ENCODE measurements at regions not wholly inside any gene's neighbourhood (a gene's known extent, or its start where the extent isn't known, plus 50 kb on each side); places are given as distances from the start of the nearest gene placed in this dataset.

DNA sequence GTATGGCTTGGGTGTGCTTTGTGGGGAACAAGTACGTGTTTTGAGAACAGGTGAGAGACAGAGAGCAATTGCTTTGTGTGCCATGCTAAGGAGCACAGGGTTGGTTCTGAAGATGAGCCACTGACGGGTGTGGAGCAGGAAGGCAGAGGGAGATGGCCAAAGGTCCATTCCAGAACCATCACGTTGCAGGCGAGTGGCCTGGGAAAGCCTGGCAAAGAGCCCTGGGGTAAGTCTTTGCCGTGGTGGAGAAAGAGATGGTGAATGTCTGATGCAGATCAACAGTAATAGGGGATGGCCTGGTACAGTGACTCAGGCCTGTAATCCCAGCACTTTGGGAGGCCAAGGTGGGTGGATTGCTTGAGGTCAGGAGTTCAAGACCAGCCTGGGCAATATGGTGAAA is 93.5 kb upstream of the ZNF521 start:
- POLR2A ChIA-PET, result no interaction called here
- no peak for ATAC-seq
- H3K9ac ChIP-seq (ENCODE audit: low read length), result no peak overlapping the region
- no peaks in the 10 kb centered on the region for H3K79me2 ChIP-seq (ENCODE audit: insufficient read depth, low read length)
- no peak overlapping the region for H2AFZ ChIP-seq (ENCODE audit: low read depth, low read length, poor library complexity, severe bottlenecking)
- CTCF ChIA-PET, result no interaction called here
- BruUV-seq (replicated peaks), result no TSS peak
- no peak for DNase-seq (ENCODE audit: low read depth, low spot score)
- RAD21 ChIA-PET (ENCODE audit: low non-redundant PET in 1 of 2, low total read pairs in 2 of 2, uncharacterized antibody in 2 of 2, unreplicated experiment in 2 of 2), result no interaction called here
- peaks cover 0 to 4% of the 10 kb centered on the region in 2 experiments; a peak in 1 of 4 replicates for H3K9me3 ChIP-seq (ENCODE audit: control insufficient read depth in 1 of 2, insufficient read depth in 1 of 2, low read depth in 1 of 2, low read length in 2 of 2)
- no peak overlapping the region for H3K4me3 ChIP-seq (replicated peaks in 1 of 2; ENCODE audit: low read depth in 1 of 2, low read length in 2 of 2)
- H3K27me3 ChIP-seq (ENCODE audit: insufficient read depth, low read length), result no peaks in the 10 kb centered on the region
- H4K20me1 ChIP-seq (ENCODE audit: insufficient read depth), result no peaks in the 10 kb centered on the region
- TF ChIP-seq SP1 (IDR thresholded peaks at IDR 0.05; ENCODE audit: low read depth) (no peak), CBX3 (IDR thresholded peaks at IDR 0.05; ENCODE audit: low read depth) (no peak), ZFX (IDR thresholded peaks at IDR 0.05) (no peak), CEBPB (IDR thresholded peaks at IDR 0.05; ENCODE audit: low read depth) (no peak), EGR1 (IDR thresholded peaks at IDR 0.05; ENCODE audit: low read depth) (no peak), TCF7L2 (IDR thresholded peaks at IDR 0.05; ENCODE audit: borderline replicate concordance, extremely low read depth, insufficient read depth, insufficient read length) (no peak), RAD21 (IDR thresholded peaks at IDR 0.05; ENCODE audit: low read depth) (no peak), POLR2A (IDR thresholded peaks at IDR 0.05; ENCODE audit: borderline replicate concordance, extremely low read depth, insufficient read depth, insufficient read length) (no peak), EZH2phosphoT487 (IDR thresholded peaks at IDR 0.05; ENCODE audit: borderline replicate concordance) (no peak), SIN3A (IDR thresholded peaks at IDR 0.05; ENCODE audit: low read depth) (no peak), EZH2 (IDR thresholded peaks at IDR 0.05) (no peak), ZNF274 (IDR thresholded peaks at IDR 0.05; ENCODE audit: low read depth, low read length) (no peak)
- TF ChIP-seq, protein P1, sequence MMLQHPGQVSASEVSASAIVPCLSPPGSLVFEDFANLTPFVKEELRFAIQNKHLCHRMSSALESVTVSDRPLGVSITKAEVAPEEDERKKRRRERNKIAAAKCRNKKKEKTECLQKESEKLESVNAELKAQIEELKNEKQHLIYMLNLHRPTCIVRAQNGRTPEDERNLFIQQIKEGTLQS (IDR thresholded peaks at IDR 0.05), result no peak
- no peaks in the 10 kb centered on the region for H3K9me2 ChIP-seq (ENCODE audit: insufficient read depth)
- no peak overlapping the region for H3K4me2 ChIP-seq (ENCODE audit: low read length)
- intact Hi-C loops (cut with micrococcal nuclease), result no loop called here
- H3K27ac ChIP-seq (ENCODE audit: low read depth, low read length), result no peak overlapping the region
- no peaks in the 10 kb centered on the region for H3K4me1 ChIP-seq (ENCODE audit: control insufficient read depth in 1 of 2, insufficient read depth in 2 of 2, low read length in 2 of 2)
- H3K36me3 ChIP-seq (ENCODE audit: control insufficient read depth in 1 of 2, insufficient read depth in 2 of 2, low read length in 2 of 2), result no peaks in the 10 kb centered on the region

DNA sequence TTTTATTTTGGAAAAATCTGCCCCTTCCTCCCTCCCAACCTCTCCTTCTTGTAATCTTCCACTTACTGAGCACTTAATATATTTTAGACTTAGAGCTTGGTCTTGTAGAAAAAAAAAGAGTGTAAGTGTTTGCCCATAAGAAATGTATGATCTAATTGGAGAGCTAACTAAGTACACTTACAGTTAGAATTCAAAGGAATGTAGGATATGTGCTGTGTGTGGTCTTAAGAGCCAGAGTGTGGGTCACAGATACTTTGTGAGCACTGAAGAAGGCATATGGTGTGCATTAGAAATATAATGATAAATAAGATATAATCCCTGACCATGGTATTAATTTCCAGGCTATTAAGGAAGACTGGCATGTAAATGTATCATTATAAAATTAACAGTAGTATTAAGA is 91.8 kb upstream of the ZNF521 start:
- H3K9me3 ChIP-seq (ENCODE audit: control insufficient read depth in 1 of 2, insufficient read depth in 1 of 2, low read depth in 1 of 2, low read length in 2 of 2), result peaks cover 0 to 4% of the 10 kb centered on the region in 2 experiments; a peak in 1 of 4 replicates
- no peaks in the 10 kb centered on the region for H4K20me1 ChIP-seq (ENCODE audit: insufficient read depth)
- ChIA-PET CTCF (no interaction called here), RAD21 (ENCODE audit: low non-redundant PET in 1 of 2, low total read pairs in 2 of 2, uncharacterized antibody in 2 of 2, unreplicated experiment in 2 of 2) (no interaction called here), POLR2A (no interaction called here)
- H3K36me3 ChIP-seq (ENCODE audit: control insufficient read depth in 1 of 2, insufficient read depth in 2 of 2, low read length in 2 of 2), result no peaks in the 10 kb centered on the region
- BruUV-seq (replicated peaks), result no TSS peak
- no peaks in the 10 kb centered on the region for H3K27me3 ChIP-seq (ENCODE audit: insufficient read depth, low read length)
- no peak overlapping the region for H3K9ac ChIP-seq (ENCODE audit: low read length)
- no peaks in the 10 kb centered on the region for H3K4me1 ChIP-seq (ENCODE audit: control insufficient read depth in 1 of 2, insufficient read depth in 2 of 2, low read length in 2 of 2)
- DNase-seq (ENCODE audit: low read depth, low spot score) (no peak), ATAC-seq (no peak)
- TF ChIP-seq EZH2 (IDR thresholded peaks at IDR 0.05) (no peak), CEBPB (IDR thresholded peaks at IDR 0.05; ENCODE audit: low read depth) (no peak), EZH2phosphoT487 (IDR thresholded peaks at IDR 0.05; ENCODE audit: borderline replicate concordance) (no peak), TCF7L2 (IDR thresholded peaks at IDR 0.05; ENCODE audit: borderline replicate concordance, extremely low read depth, insufficient read depth, insufficient read length) (no peak), ELF1 (IDR thresholded peaks at IDR 0.05; ENCODE audit: borderline replicate concordance, low read depth) (no peak)
- TF ChIP-seq, protein P1 (IDR thresholded peaks at IDR 0.05), result no peak
- TF ChIP-seq, protein P2, sequence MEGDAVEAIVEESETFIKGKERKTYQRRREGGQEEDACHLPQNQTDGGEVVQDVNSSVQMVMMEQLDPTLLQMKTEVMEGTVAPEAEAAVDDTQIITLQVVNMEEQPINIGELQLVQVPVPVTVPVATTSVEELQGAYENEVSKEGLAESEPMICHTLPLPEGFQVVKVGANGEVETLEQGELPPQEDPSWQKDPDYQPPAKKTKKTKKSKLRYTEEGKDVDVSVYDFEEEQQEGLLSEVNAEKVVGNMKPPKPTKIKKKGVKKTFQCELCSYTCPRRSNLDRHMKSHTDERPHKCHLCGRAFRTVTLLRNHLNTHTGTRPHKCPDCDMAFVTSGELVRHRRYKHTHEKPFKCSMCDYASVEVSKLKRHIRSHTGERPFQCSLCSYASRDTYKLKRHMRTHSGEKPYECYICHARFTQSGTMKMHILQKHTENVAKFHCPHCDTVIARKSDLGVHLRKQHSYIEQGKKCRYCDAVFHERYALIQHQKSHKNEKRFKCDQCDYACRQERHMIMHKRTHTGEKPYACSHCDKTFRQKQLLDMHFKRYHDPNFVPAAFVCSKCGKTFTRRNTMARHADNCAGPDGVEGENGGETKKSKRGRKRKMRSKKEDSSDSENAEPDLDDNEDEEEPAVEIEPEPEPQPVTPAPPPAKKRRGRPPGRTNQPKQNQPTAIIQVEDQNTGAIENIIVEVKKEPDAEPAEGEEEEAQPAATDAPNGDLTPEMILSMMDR (IDR thresholded peaks at IDR 0.05 in 2 of 3, conservative IDR thresholded peaks at IDR 0.05 in 1 of 3; ENCODE audit: borderline replicate concordance in 1 of 3, insufficient read depth in 1 of 3, low read depth in 2 of 3, low read length in 2 of 3), result no peak
- TF ChIP-seq, protein P3, sequence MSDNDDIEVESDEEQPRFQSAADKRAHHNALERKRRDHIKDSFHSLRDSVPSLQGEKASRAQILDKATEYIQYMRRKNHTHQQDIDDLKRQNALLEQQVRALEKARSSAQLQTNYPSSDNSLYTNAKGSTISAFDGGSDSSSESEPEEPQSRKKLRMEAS (IDR thresholded peaks at IDR 0.05), result no peak
- no peaks in the 10 kb centered on the region for H3K79me2 ChIP-seq (ENCODE audit: insufficient read depth, low read length)
- H3K4me2 ChIP-seq (ENCODE audit: low read length), result no peak overlapping the region
- H3K4me3 ChIP-seq (replicated peaks in 1 of 2; ENCODE audit: low read depth in 1 of 2, low read length in 2 of 2), result no peak overlapping the region
- no peak overlapping the region for H2AFZ ChIP-seq (ENCODE audit: low read depth, low read length, poor library complexity, severe bottlenecking)
- intact Hi-C loops (cut with micrococcal nuclease), result no loop called here
- no peaks in the 10 kb centered on the region for H3K9me2 ChIP-seq (ENCODE audit: insufficient read depth)
- no peak overlapping the region for H3K27ac ChIP-seq (ENCODE audit: low read depth, low read length)

Data from HCT116 (cell line).